IPS DF 6.9 (cell line): ENCODE measurements at regions not wholly inside any gene's neighbourhood (a gene's known extent, or its start where the extent isn't known, plus 50 kb on each side); places are given as distances from the start of the nearest gene placed in this dataset.

Experiments used
- DNase-seq: peaks from one replicate; pipeline ENCODE4 v3.0.0-alpha.2; 2013; ENCODE audit warnings: low read depth, low spot score
- H3K27ac ChIP-seq: one replicate; pipeline ENCODE4 v1.5.1; 2013; ENCODE audit warnings: low read length, control low read depth
- H3K27me3 ChIP-seq: 2 replicates; pipeline ENCODE4 v1.6.1; 2013; ENCODE audit warnings: mild to moderate bottlenecking, low read length; ENCODE audit not compliant: control insufficient read depth, insufficient read depth
- H3K36me3 ChIP-seq: 2 replicates; pipeline ENCODE4 v1.6.1; 2013; ENCODE audit warnings: low read length; ENCODE audit not compliant: control insufficient read depth, insufficient read depth
- H3K4me1 ChIP-seq: 2 replicates; pipeline ENCODE4 v1.6.1; 2013; ENCODE audit warnings: low read length; ENCODE audit not compliant: control insufficient read depth, insufficient read depth
- H3K4me3 ChIP-seq: 2 replicates; pipeline ENCODE4 v1.5.1; 2013; ENCODE audit warnings: mild to moderate bottlenecking, low read length
- H3K9me3 ChIP-seq: 2 replicates; pipeline ENCODE4 v1.6.1; 2013; ENCODE audit warnings: low read length, inconsistent platforms; ENCODE audit not compliant: control insufficient read depth, insufficient read depth
- WGBS: extraction: QIAGEN DNeasy Blood & Tissue Kit; methylation state at CpG from one replicate; pipeline ENCODE4 v1.1.7; 2013; ENCODE audit warnings: mixed read lengths, missing lambda C conversion rate; ENCODE audit not compliant: insufficient read length, insufficient coverage; 5-methylcytosine and 5-hydroxymethylcytosine counted together

- no peak for DNase-seq
- H3K9me3 ChIP-seq, result no peaks in the 10 kb centered on the region
- no peak overlapping the region for H3K4me3 ChIP-seq
- no CpG with 5 or more reads among the region's 2 CpGs for WGBS
- H3K36me3 ChIP-seq, result no peaks in the 10 kb centered on the region
- no peaks in the 10 kb centered on the region for H3K27me3 ChIP-seq
- H3K27ac ChIP-seq, result no peak overlapping the region
- no peaks in the 10 kb centered on the region for H3K4me1 ChIP-seq
Observed at GRCh38 chr11:81874635-81875034, 859.0 kb downstream of the FAM181B start.

- DNase-seq, result no peak
- no peaks in the 10 kb centered on the region for H3K4me1 ChIP-seq
- H3K9me3 ChIP-seq, result no peaks in the 10 kb centered on the region
- no peak overlapping the region for H3K27ac ChIP-seq
- no peaks in the 10 kb centered on the region for H3K36me3 ChIP-seq
- no peak overlapping the region for H3K4me3 ChIP-seq
- no CpG with 5 or more reads among the region's 2 CpGs for WGBS
- no peaks in the 10 kb centered on the region for H3K27me3 ChIP-seq
Observed at GRCh38 chr11:81870815-81871214, 862.8 kb downstream of the FAM181B start.

GRCh38 chr11:81870066-81870412 lies 863.6 kb downstream of the FAM181B start:
- H3K27ac ChIP-seq, result no peak overlapping the region
- no peaks in the 10 kb centered on the region for H3K36me3 ChIP-seq
- no peaks in the 10 kb centered on the region for H3K9me3 ChIP-seq
- H3K27me3 ChIP-seq, result no peaks in the 10 kb centered on the region
- DNase-seq, result no peak
- no peak overlapping the region for H3K4me3 ChIP-seq
- WGBS, result no CpG with 5 or more reads among the region's 3 CpGs
- no peaks in the 10 kb centered on the region for H3K4me1 ChIP-seq

- no peaks in the 10 kb centered on the region for H3K36me3 ChIP-seq
- no peak overlapping the region for H3K27ac ChIP-seq
- no peak for DNase-seq
- no peak overlapping the region for H3K4me3 ChIP-seq
- no CpG with 5 or more reads among the region's 1 CpG for WGBS
- no peaks in the 10 kb centered on the region for H3K9me3 ChIP-seq
- H3K4me1 ChIP-seq, result no peaks in the 10 kb centered on the region
- H3K27me3 ChIP-seq, result no peaks in the 10 kb centered on the region
Observed at GRCh38 chr11:81869351-81870065, 864.2 kb downstream of the FAM181B start.

GRCh38 chr11:81866896-81867295 lies 866.8 kb downstream of the FAM181B start:
- WGBS, result no CpG with 5 or more reads among the region's 2 CpGs

GRCh38 chr11:81857386-81857785 lies 876.3 kb downstream of the FAM181B start:
- no peaks in the 10 kb centered on the region for H3K9me3 ChIP-seq
- H3K4me1 ChIP-seq, result no peaks in the 10 kb centered on the region
- no peak for DNase-seq
- WGBS, result no CpG with 5 or more reads among the region's 4 CpGs
- H3K27me3 ChIP-seq, result no peaks in the 10 kb centered on the region
- H3K4me3 ChIP-seq, result no peak overlapping the region
- no peaks in the 10 kb centered on the region for H3K36me3 ChIP-seq
- H3K27ac ChIP-seq, result no peak overlapping the region

More at GRCh38 chr11:81866896-81867295, 866.8 kb downstream of the FAM181B start:
- no peaks in the 10 kb centered on the region for H3K4me1 ChIP-seq
- no peak overlapping the region for H3K4me3 ChIP-seq
- no peaks in the 10 kb centered on the region for H3K36me3 ChIP-seq
- DNase-seq, result no peak
- H3K27me3 ChIP-seq, result no peaks in the 10 kb centered on the region
- no peaks in the 10 kb centered on the region for H3K9me3 ChIP-seq
- no peak overlapping the region for H3K27ac ChIP-seq

GRCh38 chr11:81853791-81854190 lies 879.9 kb downstream of the FAM181B start:
- Histone ChIP-seq H3K36me3 (no peaks in the 10 kb centered on the region), H3K27ac (no peak overlapping the region), H3K4me1 (no peaks in the 10 kb centered on the region), H3K9me3 (no peaks in the 10 kb centered on the region), H3K27me3 (no peaks in the 10 kb centered on the region), H3K4me3 (no peak overlapping the region)
- WGBS, result no CpG with 5 or more reads among the region's 1 CpG
- DNase-seq, result no peak

GRCh38 chr11:81852896-81853295 lies 880.8 kb downstream of the FAM181B start:
- H3K4me1 ChIP-seq, result no peaks in the 10 kb centered on the region
- no peak for DNase-seq
- no peaks in the 10 kb centered on the region for H3K27me3 ChIP-seq
- no peak overlapping the region for H3K27ac ChIP-seq
- no peaks in the 10 kb centered on the region for H3K36me3 ChIP-seq
- H3K9me3 ChIP-seq, result no peaks in the 10 kb centered on the region
- no CpG with 5 or more reads among the region's 1 CpG for WGBS
- no peak overlapping the region for H3K4me3 ChIP-seq

- DNase-seq, result no peak
- no CpG with 5 or more reads among the region's 5 CpGs for WGBS
- Histone ChIP-seq H3K27ac (no peak overlapping the region), H3K36me3 (no peaks in the 10 kb centered on the region), H3K9me3 (no peaks in the 10 kb centered on the region), H3K4me1 (no peaks in the 10 kb centered on the region), H3K4me3 (no peak overlapping the region), H3K27me3 (no peaks in the 10 kb centered on the region)
Observed at GRCh38 chr11:81840380-81840779, 893.3 kb downstream of the FAM181B start.

GRCh38 chr11:81839976-81840375 lies 893.7 kb downstream of the FAM181B start:
- H3K4me3 ChIP-seq, result no peak overlapping the region
- no peak overlapping the region for H3K27ac ChIP-seq
- no peaks in the 10 kb centered on the region for H3K4me1 ChIP-seq
- H3K9me3 ChIP-seq, result no peaks in the 10 kb centered on the region
- H3K27me3 ChIP-seq, result no peaks in the 10 kb centered on the region
- no peak for DNase-seq
- no CpG with 5 or more reads among the region's 1 CpG for WGBS
- H3K36me3 ChIP-seq, result no peaks in the 10 kb centered on the region

- no peaks in the 10 kb centered on the region for H3K4me1 ChIP-seq
- no peak overlapping the region for H3K4me3 ChIP-seq
- H3K27me3 ChIP-seq, result no peaks in the 10 kb centered on the region
- no peak for DNase-seq
- no CpG with 5 or more reads among the region's 3 CpGs for WGBS
- H3K9me3 ChIP-seq, result no peaks in the 10 kb centered on the region
- H3K27ac ChIP-seq, result no peak overlapping the region
- H3K36me3 ChIP-seq, result no peaks in the 10 kb centered on the region
Observed at GRCh38 chr11:81839016-81839415, 894.6 kb downstream of the FAM181B start.
